ENCODE measurements at regions not wholly inside any gene's neighbourhood (a gene's known extent, or its start where the extent isn't known, plus 50 kb on each side); places are given as distances from the start of the nearest gene placed in this dataset.

DNA sequence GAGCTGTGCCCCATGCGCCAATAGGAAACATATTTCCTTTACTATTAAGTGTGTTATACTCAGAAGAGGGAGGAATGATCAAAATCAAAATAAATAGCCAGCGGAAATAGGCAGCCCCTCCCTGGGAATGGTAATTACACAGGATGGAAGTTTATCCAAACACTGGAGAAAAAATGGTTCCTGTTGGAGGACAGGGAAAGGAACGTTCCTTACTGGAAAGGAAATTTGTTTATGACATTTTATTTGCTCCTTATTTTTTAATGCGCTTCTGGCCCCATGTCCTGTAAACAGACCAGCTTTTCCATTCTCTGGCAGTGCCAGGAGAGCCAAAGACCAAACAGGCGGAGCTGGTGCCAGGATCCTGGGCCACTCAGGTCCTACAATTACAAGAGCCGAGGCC is 273.7 kb downstream of the SOX9 start:
- DNase-seq: no peak

DNA sequence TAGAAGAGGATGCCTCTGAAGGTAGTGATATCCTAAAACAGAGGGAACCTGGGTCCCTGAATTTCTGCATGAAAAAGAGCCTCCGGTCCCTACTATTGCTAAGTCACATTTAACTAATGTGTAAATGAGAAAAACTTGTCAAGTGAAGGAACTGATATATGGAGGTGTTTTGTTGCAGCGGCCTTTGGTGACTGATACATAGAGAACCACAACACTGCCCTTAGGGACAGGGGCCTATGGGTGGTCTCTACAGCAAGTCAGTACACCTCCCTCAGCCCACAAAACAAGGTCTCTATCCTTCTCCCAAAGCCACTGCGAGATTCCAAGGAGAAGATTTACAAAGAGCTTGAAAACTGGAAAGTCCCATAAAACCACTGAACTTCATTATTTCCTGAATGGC is 275.3 kb downstream of the SOX9 start:
- no peak for DNase-seq

DNA sequence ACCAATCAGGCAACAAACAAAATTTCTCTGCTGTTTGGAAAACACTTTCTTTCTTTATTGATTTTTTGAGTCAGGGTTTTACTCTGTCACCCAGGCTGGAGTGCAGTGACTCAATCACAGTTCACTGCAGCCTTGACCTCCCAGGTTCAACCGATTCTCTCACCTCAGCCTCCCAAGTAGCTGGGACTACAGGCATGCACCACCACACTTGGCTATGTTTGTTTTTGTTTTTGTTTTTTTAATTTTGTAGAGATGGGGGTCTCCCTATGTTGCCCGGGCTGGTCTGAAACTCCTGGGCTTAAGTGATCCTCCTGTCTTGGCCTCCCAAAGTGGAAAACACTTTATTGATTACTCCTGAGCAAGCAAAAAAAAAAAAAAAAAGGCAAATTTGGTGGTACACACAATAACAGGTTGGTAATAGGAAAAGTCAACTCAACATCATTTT is 276.4 kb downstream of the SOX9 start:
- DNase-seq: no peak

DNA sequence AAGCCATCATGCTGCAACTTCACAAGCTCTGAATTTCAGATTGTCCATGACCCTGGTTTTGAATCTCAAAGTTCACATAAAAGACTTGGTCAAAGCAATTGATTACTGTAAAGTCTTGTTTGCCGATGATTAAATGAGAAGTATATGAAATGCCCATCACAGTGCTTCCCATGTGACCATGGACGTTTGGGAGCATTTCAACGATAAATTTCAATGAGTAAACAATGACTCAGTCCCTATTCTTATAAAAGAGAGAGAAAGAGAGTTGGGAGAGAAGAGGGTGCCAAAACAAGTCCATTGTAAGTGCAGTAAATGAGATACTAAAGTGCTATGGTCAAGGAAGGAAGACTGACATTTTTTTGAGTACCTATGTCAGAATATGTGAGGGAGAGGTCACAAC is 276.9 kb downstream of the SOX9 start:
- no peak for DNase-seq

DNA sequence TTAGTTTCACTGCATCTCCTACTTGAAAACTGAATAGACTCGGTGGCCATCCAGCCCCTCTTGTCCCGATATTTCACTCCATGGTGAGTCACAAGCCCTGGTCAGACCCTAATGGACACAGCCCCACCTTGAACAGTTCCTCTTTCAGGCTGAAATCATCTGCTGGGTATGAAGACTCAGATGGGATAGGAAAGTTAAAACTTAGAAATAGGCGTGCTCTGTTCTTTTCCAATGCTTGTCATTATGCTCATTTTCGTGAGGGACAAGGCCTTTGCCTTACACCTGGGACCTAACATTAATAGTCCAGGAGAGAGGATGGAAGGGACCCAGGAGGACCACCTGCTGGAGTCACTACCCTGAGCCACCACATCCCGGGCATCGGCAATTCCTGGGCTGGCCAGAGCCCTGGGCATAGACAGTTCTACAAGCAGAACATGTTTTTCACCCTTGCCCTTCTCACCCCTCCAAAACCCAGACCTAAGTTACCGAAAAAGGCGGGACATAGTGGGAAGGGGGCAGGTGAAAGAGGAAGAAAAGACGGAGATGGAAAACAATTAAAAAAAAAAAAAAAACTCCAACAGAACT is 278.3 kb downstream of the SOX9 start:
- DNase-seq: no peak

DNA sequence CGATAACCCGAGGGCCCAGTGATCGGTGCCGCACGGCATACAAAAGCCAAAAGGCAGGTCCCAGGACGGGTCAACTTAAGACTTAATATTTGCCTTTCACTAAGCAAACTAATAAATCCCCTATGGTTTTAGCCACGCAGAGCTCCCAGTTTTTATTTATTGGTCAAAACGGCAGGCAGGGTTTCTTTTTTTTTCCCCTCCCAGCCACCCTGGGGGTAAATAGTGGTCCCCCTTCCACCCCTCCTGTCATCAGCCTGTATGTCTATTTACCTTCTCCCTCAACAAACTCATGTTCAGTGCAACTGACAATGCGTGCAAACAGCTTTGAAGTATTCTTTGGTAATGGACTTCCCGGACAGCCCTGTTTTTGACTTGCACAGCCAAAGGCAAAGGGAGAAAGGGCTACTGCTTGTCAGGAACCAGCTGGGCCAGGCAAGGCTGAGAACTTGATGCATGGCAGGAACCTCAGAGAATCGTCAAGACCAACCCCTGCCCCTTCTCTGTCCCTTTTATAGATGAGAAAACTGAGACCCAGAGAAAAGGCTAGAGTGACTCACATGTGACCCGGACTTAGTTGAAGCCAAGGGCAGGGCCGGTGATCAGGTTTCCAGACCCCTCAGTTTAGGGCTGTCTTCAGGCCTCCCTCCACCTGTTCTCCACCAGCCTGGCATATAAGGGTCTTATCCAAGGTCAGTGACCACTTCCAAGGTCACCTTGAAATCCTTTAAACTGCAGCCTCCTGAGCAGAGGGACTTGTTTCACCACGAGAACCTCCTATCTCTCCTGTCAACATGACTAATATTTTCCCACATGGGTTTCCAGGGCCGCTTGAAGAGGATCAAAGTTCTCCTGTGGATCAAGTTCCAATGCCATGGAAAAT is 279.0 kb downstream of the SOX9 start:
- DNase-seq: no peak

DNA sequence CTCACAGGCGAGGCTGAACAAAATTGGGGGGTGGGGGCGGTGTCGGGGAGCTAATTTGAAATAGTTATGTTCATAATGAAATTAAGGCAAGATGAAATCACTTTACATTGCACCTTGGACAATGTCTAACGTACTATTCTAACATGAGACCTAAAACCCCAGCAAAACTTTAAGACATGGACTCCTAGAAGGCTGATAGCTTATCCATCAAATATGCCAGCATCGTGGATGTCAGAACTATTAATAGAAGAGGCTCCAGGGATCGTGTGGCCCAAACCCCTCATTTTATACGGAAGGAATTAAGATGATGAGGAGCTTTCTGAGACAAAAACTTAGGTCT is 279.6 kb downstream of the SOX9 start:
- no peak for DNase-seq

DNA sequence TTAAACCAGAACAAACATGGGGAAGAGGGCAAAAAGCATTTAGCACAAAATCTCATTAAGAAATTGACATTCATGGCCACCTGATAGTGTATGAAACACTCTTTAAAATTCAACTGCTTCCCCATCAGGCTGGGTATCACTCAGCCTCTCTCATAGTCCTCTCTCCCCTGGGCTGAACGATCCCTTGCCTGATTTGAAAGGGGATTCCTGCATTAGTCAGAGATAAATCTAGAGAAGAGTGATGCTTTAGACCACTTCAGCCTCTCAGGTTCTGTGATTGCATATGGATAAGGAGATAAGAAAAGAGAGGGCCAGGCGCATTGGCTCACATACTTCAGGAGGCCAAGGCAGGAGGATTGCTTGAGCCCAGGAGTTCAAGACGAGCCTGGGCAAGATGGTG is 280.0 kb downstream of the SOX9 start:
- no peak for DNase-seq

DNA sequence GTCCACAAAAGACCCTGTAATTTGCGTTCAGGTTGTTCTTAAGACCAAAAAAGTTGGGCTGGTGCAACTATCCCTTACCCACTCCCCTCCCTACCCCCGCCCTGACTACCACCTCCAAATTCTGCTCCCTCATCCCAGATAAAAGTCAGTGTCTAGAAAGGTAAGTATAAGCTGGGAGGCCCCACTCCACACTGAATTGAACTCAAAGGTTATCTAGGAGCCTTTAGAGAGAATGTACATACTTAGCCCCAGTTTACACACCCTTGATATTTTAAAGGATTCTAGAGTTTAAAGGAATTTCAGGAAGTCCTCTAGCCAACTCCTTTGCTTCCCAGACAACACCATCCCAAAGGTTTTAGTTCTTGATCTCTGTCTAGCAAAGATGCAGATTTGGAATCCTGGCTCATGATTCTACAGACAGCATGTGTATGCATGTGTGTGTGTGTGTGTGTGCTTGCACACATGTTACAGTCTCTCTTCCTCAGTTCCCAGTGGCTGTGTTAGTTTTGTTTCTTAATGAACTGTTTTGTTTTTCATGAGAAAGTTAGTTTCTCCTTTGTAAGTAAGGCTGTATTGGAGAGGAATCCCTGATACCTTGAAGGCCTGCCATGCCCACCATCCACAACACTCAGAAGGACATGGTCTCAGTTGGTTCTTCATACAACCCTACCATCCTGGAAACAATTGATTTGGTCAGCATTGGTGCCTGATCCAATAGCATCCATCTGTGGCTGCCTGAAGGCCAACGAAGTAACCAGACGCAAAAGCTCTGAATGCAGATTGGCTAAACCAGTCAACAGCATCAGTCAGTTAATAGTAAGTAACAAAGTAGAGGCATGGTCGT is 281.3 kb downstream of the SOX9 start:
- no peak for DNase-seq

DNA sequence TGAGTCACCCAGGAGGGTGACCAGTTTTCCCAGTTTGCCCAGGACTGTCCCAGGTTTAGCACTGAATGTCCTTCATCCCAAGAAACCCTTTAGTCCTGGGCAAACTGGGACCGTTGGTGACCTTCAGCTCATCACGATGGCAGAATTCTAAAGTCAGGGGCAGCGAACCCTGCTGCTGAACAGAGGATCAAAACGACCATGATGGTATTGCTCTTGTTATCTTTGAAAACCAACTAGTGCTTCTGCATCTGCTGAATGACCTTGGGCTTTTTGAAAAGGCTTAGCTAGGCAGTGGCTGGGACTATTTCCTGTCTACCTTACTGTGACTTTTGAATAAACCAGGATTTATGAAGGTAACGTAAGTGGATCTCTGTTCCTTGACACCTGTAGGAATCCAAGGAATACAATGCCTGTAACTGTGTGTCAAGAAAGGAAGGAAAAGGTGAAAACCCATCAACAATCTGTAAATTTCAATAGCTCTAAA is 281.9 kb downstream of the SOX9 start:
- no peak for DNase-seq

DNA sequence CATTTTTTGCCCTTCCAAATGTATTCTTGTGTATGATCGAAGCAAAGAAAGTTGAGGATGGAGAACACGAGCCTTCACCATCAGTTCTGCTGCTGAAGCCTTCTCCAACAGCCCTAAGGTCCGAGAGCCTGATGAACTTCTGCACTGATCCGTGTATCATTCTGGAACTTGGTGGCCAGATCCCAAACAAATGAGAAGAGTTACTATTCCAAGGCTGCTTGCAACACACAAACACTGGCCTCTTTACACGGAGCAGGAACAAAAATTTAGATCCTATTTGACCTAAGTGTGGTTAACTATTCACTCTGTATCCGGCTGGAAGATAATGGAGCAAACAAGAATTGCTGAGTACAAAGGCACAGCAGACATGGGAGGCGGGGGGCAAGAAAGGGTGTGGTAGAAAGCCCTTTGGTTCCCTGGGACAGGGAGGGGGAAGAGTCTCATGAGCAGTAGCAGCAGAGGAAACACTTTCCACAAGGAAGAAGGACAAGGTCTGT is 282.9 kb downstream of the SOX9 start:
- no peak for DNase-seq

DNA sequence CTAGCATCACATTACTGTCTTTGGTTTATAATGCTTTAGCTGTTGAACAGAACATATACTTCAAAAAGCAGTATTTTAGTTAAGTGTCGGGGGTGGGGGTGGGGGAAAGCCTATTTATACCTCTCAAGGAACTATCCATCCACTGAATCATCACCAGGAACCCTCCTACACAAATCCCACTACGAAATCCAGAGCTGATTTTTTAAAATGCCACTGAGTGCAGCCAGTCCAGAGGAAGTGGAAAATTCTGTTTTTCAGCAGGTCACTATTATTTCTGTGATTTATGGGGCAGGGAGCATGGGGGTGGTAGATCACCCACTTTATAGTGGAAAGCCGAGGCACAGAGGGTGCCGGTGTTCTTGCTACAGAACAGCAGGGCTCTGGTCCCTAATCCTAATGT is 284.1 kb downstream of the SOX9 start:
- DNase-seq: no peak

DNA sequence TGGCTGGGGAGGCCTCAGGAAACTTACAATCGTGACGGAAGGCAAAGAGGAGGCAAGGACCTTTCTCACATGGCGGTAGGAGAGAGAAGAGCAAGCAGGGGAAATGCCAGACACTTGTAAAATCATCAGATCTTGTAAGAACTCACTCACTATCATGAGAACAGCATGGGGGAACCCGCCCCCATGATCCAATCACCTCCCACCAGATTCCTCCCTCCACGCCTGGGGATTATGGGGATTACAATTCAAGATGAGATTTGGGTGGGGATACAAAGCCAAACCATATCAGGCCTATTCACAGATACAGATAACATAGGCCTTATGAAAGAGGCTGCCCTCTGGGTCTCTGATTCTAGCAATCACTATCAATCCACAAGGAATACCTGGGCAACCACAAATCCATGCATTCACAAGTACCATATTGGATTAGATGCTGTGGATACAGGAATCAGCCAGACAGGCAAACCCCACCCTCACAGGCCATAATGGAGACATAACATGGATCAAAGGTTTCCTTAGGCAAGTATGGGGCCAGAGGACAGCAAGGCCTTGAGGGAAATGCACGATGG is 284.9 kb downstream of the SOX9 start:
- no peak for DNase-seq

DNA sequence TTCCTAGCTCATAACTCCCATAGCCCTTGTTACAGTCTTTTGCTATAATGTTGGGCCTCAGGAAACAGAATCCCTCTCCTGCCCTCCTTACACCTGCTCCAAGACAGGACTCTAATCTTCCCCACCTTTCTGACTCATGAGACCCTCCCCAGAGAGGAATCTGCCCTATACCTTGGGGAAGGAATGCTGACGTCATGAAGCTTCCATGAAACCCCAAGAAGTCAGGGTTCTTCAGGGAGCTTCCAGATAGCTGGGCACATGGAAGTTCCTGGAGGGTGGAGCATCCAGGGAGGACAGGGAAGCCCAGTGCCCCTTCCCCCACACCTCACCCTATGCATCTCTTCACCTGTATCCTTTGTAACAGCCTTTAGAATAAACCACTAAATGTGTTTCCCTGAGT is 285.7 kb downstream of the SOX9 start:
- DNase-seq: no peak

DNA sequence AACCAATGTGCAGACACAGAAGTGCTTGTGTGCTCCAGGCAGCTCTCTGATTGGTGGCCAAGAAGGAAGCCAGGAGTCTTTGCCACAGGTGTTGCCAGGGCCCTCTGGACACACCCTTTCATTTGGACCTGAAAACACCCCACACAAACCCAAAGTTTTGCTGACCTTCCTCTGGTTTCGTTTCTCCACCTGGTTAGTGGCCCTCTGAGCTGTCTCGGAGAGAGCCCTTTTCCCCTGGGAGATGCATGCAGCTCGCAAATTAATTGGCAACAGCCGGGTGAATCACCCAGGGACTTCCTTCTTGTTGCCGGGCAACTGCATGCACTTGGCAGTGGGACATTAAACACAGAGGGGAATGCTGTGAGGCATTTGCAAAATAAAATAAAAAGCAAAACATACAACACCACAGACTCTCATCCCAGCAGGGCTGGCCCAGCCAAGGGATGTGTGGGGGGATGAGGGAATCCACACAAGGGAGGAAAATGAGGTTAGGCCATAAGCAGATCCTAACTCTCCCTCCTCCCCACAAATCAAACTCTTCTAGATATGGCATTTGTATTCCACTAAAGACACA is 286.6 kb downstream of the SOX9 start:
- no peak for DNase-seq

DNA sequence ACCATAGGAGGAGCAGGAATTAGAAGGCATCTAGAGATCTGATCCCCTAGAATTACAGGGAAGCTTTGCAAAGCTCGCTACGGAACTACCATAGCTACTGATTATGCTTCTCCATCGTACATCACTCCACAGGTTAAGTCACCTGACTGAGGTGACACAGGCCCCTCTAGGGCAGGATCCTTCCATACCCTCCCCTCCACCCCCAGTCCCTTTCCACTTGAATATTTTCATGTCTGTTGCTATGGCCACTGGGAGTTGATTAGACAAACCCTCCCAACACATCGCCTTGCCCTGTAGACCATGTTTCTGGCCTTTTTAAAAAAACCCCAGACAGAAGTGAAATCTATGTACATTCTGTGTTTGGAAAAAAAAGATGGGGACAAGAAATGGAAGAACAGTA is 287.1 kb downstream of the SOX9 start:
- DNase-seq: no peak

DNA sequence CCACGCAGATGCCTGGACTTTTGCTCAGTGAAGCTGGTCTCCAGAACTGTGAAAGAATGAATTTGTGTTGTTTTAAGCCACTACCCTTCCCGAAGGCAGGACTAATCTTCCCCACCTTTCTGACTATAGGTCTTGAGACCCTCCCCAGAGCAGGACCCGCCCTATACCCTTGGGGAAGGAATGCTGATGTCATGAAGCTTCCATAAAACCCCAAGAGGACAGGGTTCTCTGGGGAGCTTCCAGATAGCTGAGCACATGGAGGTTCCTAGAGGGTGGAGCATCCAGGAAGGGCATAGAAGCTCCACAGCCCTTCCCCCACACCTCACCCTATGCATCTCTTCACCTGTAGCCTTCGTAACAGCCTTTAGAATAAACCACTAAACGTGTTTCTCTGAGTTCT is 287.8 kb downstream of the SOX9 start:
- no peak for DNase-seq

DNA sequence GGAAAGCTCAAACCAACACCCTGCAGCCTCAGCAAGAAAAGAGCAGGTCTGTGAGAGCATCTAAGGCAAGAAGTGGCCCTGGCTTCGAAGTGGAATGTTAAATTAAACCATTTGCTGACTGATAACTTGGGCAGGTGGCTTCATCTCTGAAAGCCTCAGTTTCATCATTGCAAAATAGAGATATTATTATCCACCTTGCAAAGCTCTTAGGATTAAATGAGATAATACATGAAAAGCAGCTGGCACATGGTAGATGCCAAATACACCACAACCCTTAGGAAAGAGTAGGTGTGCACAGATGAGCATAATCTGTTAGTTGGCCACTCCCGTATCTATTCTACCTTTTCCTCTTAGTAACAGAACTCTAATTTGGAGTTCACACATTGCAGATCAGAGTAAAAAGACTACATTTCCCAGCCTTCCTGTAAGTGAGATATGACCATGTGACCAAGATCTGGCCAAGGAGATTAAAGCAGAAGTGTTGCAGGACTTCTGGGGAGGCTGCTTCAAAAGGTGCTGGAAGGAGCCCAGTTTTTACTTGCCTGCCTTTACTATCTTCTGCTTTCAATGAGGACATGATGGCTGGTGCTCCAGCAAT is 288.7 kb downstream of the SOX9 start:
- DNase-seq: no peak

DNA sequence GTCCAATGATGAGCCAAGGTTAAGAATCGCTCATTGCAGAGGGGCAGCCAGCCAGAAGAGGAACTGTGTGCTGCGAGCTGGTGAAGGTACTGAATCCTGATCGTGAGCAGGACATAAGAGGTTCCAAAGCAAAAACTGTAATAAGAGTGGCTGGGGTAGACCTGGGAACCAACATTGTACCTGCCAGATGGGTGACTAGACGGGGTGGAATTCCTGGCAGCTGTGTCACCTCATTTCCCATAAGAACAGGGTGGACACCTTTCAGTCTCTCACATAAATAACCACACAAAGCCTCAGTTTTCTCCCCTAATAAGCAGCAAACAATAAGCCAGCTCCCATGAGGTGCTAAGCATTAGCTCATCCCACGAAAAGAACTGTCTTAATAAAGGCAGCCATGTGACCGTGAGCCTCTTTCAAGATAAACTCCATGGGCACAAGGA is 290.3 kb downstream of the SOX9 start:
- DNase-seq: no peak

DNA sequence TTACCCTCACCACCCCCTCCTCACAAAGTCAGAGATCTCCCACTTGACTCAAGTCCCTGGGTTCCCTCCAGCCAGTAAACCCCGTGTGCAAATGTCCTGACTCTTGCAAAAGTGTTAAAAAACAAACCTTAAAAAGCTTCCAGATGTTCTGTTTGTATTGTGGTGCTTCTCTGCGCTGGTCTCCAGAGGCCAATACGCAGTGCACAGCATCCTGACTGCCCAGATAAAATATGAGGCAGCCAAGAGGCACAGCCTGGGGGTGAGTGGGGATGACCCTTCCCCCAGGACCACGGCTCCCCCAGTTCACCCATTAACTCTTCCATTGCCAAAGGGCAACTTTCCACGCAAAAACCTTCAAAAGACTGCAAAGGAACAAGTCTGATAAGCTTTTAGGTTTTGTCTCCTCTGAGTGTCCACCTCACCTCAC is 291.8 kb downstream of the SOX9 start:
- DNase-seq: no peak

DNA sequence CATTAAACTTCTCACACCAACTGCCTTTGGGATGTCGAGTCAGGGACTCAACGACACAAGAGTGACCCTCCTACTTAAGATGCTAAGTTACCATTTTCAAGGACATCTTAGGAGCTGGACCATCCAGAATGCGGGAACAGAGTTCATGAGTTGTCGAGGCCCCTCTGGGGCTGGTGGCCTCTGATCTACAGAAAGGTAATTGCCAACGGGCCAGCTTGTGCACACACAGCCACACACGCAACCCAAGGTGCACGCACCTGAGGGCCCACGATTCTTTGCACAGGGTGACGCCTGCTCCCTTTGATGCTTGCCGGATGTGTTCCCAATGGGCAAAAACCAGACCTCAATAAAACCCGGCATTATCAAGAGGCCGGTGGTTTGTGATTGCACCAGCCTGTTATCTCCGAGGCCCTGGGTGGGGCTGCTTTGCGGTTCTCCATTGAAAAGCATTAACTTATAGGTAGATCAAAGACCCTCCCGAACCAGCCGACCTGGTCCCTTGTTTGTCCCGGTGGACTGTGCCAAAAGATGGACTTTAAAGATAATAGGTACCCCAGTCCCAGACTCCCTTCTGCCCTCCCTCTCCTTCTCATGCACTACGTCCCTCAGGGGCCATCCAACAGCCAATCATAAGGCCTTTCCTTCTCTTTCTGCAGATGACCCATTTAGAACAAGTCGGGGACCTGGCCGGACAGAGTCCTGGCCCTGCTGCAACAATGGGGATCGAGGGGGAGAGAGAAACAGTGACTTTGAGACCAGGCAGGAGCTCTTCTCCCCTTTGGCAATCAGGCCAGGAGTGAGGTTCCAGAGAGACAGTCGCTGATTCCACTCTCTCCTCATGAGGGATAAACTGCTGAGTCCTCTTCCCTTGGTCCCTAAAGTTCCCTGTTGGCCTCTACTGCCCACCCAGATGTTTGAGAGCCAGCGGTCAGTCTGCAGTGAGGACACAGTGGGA is 292.5 kb downstream of the SOX9 start:
- DNase-seq: no peak
